ENCODE measurements at regions not wholly inside any gene's neighbourhood (a gene's known extent, or its start where the extent isn't known, plus 50 kb on each side); places are given as distances from the start of the nearest gene placed in this dataset.

- no peak for TF ChIP-seq CTCF (IDR thresholded peaks at IDR 0.05; ENCODE audit: low read depth, low read length)
- Histone ChIP-seq H3K4me1 (ENCODE audit: low read depth) (no peaks in the 10 kb centered on the region), H3K27me3 (no peaks in the 10 kb centered on the region)
Observed at GRCh38 chr2:180289627-180290026, 282.5 kb upstream of the CWC22 start.

GRCh38 chr2:180279581-180279980, 272.5 kb upstream of the CWC22 start:
- no peak for DNase-seq (ENCODE audit: low read depth in 1 of 2, low spot score in 1 of 2)
- no peak overlapping the region for H3K27ac ChIP-seq
- no peak overlapping the region for H3K4me3 ChIP-seq
- H3K4me1 ChIP-seq (ENCODE audit: low read depth), result no peaks in the 10 kb centered on the region
- H3K27me3 ChIP-seq, result no peaks in the 10 kb centered on the region
- no peaks in the 10 kb centered on the region for H3K36me3 ChIP-seq
- H3K9me3 ChIP-seq (ENCODE audit: low read depth), result no peaks in the 10 kb centered on the region
- TF ChIP-seq CTCF (IDR thresholded peaks at IDR 0.05; ENCODE audit: low read depth, low read length), result no peak

More at GRCh38 chr2:180289627-180290026, 282.5 kb upstream of the CWC22 start:
- DNase-seq (ENCODE audit: low read depth in 1 of 2, low spot score in 1 of 2), result no peak
- no peak overlapping the region for H3K4me3 ChIP-seq
- no peaks in the 10 kb centered on the region for H3K9me3 ChIP-seq (ENCODE audit: low read depth)
- no peaks in the 10 kb centered on the region for H3K36me3 ChIP-seq
- no peak overlapping the region for H3K27ac ChIP-seq

GRCh38 chr2:180276733-180277132, 269.6 kb upstream of the CWC22 start:
- Histone ChIP-seq H3K9me3 (ENCODE audit: low read depth) (no peaks in the 10 kb centered on the region), H3K36me3 (no peaks in the 10 kb centered on the region), H3K4me1 (ENCODE audit: low read depth) (no peaks in the 10 kb centered on the region), H3K4me3 (no peak overlapping the region), H3K27ac (no peak overlapping the region), H3K27me3 (no peaks in the 10 kb centered on the region)
- no peak for DNase-seq (ENCODE audit: low read depth in 1 of 2, low spot score in 1 of 2)
- no peak for TF ChIP-seq CTCF (IDR thresholded peaks at IDR 0.05; ENCODE audit: low read depth, low read length)

- H3K27me3 ChIP-seq, result no peaks in the 10 kb centered on the region
- H3K4me3 ChIP-seq, result no peak overlapping the region
- H3K27ac ChIP-seq, result no peak overlapping the region
- no peaks in the 10 kb centered on the region for H3K9me3 ChIP-seq (ENCODE audit: low read depth)
- no peaks in the 10 kb centered on the region for H3K36me3 ChIP-seq
- no peak for TF ChIP-seq CTCF (IDR thresholded peaks at IDR 0.05; ENCODE audit: low read depth, low read length)
- no peaks in the 10 kb centered on the region for H3K4me1 ChIP-seq (ENCODE audit: low read depth)
- DNase-seq (ENCODE audit: low read depth in 1 of 2, low spot score in 1 of 2), result peak in 1 of 2 donors; percentile 37
Observed at GRCh38 chr2:180268006-180268405, 260.9 kb upstream of the CWC22 start.

GRCh38 chr2:180261976-180262375, 254.9 kb upstream of the CWC22 start:
- Histone ChIP-seq H3K27ac (no peak overlapping the region), H3K36me3 (no peaks in the 10 kb centered on the region), H3K4me1 (ENCODE audit: low read depth) (no peaks in the 10 kb centered on the region), H3K27me3 (no peaks in the 10 kb centered on the region), H3K9me3 (ENCODE audit: low read depth) (no peaks in the 10 kb centered on the region), H3K4me3 (no peak overlapping the region)
- DNase-seq (ENCODE audit: low read depth in 1 of 2, low spot score in 1 of 2), result no peak
- TF ChIP-seq CTCF (IDR thresholded peaks at IDR 0.05; ENCODE audit: low read depth, low read length), result no peak

GRCh38 chr2:180258579-180258978, 251.5 kb upstream of the CWC22 start:
- no peak for DNase-seq (ENCODE audit: low read depth in 1 of 2, low spot score in 1 of 2)
- H3K4me3 ChIP-seq, result no peak overlapping the region
- peaks cover 4% of the 10 kb centered on the region for H3K4me1 ChIP-seq (ENCODE audit: low read depth)
- H3K27ac ChIP-seq, result no peak overlapping the region
- no peaks in the 10 kb centered on the region for H3K9me3 ChIP-seq (ENCODE audit: low read depth)
- H3K36me3 ChIP-seq, result no peaks in the 10 kb centered on the region
- no peaks in the 10 kb centered on the region for H3K27me3 ChIP-seq
- no peak for TF ChIP-seq CTCF (IDR thresholded peaks at IDR 0.05; ENCODE audit: low read depth, low read length)
